ENCODE measurements at regions not wholly inside any gene's neighbourhood (a gene's known extent, or its start where the extent isn't known, plus 50 kb on each side); places are given as distances from the start of the nearest gene placed in this dataset.
A peak's percentile ranks its signal among the peaks of the same experiment; 100 is the strongest.

DNA sequence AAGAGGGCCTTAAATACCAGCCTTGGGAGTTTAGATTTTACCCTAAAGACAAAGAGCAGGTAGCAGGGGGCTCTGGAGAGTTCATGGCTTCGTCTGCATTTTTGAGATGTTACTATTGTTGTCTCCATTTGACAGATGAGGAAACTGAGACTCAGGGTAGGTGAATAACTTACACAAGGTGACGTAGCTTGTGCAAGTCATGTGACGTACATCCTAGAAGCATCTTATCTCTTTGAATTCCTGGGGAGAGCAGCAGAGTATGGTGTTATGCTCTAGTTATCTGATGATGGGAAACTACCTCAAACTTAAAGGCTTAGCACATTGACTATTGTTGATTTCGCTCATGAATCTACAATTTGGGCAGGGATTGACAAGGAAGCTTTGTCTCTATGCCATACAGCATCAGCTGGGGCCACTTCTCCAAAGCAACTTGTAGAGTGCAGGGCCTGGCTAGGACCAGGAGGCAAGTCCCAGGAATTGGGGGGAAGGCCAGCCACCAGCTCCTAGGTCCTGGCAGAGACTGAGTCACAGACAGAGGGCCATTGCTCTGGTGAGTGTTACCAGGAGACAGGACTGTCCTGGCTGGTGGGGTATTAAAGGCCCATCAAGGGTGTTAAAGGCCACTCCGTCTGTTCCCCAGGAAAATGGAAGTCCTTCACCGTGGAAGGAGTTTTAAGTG, 52.1 kb upstream of the TSKU start:
- Histone ChIP-seq H3K27ac (ENCODE audit: low read depth, low read length) (no peak overlapping the region), H3K9me3 (ENCODE audit: low read length) (no peaks in the 10 kb centered on the region), H3K4me3 (ENCODE audit: low read length) (no peak overlapping the region), H3K4me1 (ENCODE audit: insufficient read depth, low read length) (no peaks in the 10 kb centered on the region), H3K27me3 (ENCODE audit: insufficient read depth, low read length, poor library complexity, severe bottlenecking) (no peaks in the 10 kb centered on the region), H3K36me3 (ENCODE audit: insufficient read depth, low read length) (no peaks in the 10 kb centered on the region)
- Mint-ChIP-seq H3K4me1 (no peaks in the 10 kb centered on the region), H3K36me3 (no peaks in the 10 kb centered on the region), H3K4me3 (no peak overlapping the region), H3K27me3 (peaks cover 6 to 30% of the 10 kb centered on the region in 2 donors), H3K9me3 (no peaks in the 10 kb centered on the region), H3K27ac (peak overlapping the region in 1 of 8 donors; percentile 11)
- POLR2A ChIA-PET, result no interaction called here
- CTCF ChIA-PET, result interaction anchor here (0.9 kb wide), 1 partner anchor 9 kb away, joined by 4 read pairs; no protein-coding TSS in a partner anchor
- no peak for DNase-seq

DNA sequence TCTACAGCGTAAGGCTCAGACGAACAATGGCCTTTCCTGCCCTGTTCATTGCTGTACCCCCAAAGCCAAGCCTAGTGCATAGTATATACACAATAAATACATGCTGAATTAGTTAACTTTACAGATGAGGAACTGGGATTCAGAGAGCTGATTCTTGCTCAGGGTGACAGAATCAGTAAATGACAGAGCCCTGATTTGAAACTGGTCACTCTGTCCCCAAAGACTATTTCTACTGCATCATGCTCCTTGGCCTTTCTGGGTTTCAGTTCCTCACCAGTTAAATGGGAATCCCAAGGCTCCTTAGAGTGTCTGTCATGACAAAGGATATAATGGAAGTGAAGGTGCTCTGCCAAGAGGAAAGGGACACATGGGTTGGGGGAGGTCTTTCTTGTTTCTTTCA, 50.5 kb upstream of the TSKU start:
- H3K27me3 ChIP-seq (ENCODE audit: insufficient read depth, low read length, poor library complexity, severe bottlenecking), result no peaks in the 10 kb centered on the region
- Mint-ChIP-seq H3K36me3 (no peaks in the 10 kb centered on the region), H3K9me3 (no peaks in the 10 kb centered on the region), H3K27me3 (peaks cover 5 to 18% of the 10 kb centered on the region in 2 donors), H3K4me3 (no peak overlapping the region), H3K27ac (no peak overlapping the region), H3K4me1 (no peaks in the 10 kb centered on the region)
- ChIA-PET CTCF (interaction anchor here (1.5 to 4.0 kb wide), 3 partner anchors 8 to 187 kb away, joined by 5 to 15 read pairs (median 8); no protein-coding TSS in a partner anchor), POLR2A (no interaction called here)
- H3K4me3 ChIP-seq (ENCODE audit: low read length), result no peak overlapping the region
- H3K27ac ChIP-seq (ENCODE audit: low read depth, low read length), result no peak overlapping the region
- H3K4me1 ChIP-seq (ENCODE audit: insufficient read depth, low read length), result no peaks in the 10 kb centered on the region
- no peak for DNase-seq
- no peaks in the 10 kb centered on the region for H3K36me3 ChIP-seq (ENCODE audit: insufficient read depth, low read length)
- no peaks in the 10 kb centered on the region for H3K9me3 ChIP-seq (ENCODE audit: low read length)

Measured in CD8-positive, alpha-beta memory T cell (primary cell).